Hepatocyte (in vitro differentiated cells): ENCODE measurements at regions not wholly inside any gene's neighbourhood (a gene's known extent, or its start where the extent isn't known, plus 50 kb on each side); places are given as distances from the start of the nearest gene placed in this dataset.

Experiments
- DNase-seq: peaks from one replicate; pipeline ENCODE4 v3.0.0-alpha.2; 2016; ENCODE audit warnings: low spot score
- H2AFZ ChIP-seq: fragments of 200-600 bp; sonication (generic); 2 replicates; pipeline ENCODE4 v1.6.0; 2016; ENCODE audit warnings: antibody characterized with exemption, mild to moderate bottlenecking
- H3K27ac ChIP-seq: fragments of 200-600 bp; sonication (generic); 2 replicates; pipeline ENCODE4 v1.5.1; 2016; ENCODE audit warnings: mild to moderate bottlenecking
- H3K27me3 ChIP-seq: fragments of 200-600 bp; sonication (generic); 2 replicates; pipeline ENCODE4 v1.6.1; 2016
- H3K36me3 ChIP-seq: fragments of 200-600 bp; sonication (generic); replicated peaks from 2 replicates; pipeline ENCODE4 v1.5.1; 2016; ENCODE audit warnings: low read depth; ENCODE audit not compliant: insufficient read depth
- H3K4me1 ChIP-seq: fragments of 200-600 bp; sonication (generic); 2 replicates; pipeline ENCODE4 v1.5.1; 2016; ENCODE audit warnings: mild to moderate bottlenecking, moderate library complexity; ENCODE audit not compliant: insufficient read depth
- H3K4me2 ChIP-seq: fragments of 200-600 bp; sonication (generic); 2 replicates; pipeline ENCODE4 v1.6.0; 2016
- H3K4me3 ChIP-seq: fragments of 200-600 bp; sonication (generic); 2 replicates; pipeline ENCODE4 v1.5.1; 2016; ENCODE audit warnings: mild to moderate bottlenecking
- H3K79me2 ChIP-seq: fragments of 200-600 bp; sonication (generic); 2 replicates; pipeline ENCODE4 v1.6.0; 2017; ENCODE audit warnings: mild to moderate bottlenecking
- H3K9me2 ChIP-seq: fragments of 200-600 bp; sonication (generic); replicated peaks from 2 replicates; pipeline ENCODE4 v1.6.0; 2017; ENCODE audit warnings: mild to moderate bottlenecking; ENCODE audit not compliant: insufficient read depth
- H3K9me3 ChIP-seq: fragments of 200-600 bp; sonication (generic); 2 replicates; pipeline ENCODE4 v1.5.1; 2016; ENCODE audit warnings: low read depth, mild to moderate bottlenecking
- H4K20me1 ChIP-seq: fragments of 200-600 bp; sonication (generic); 2 replicates; pipeline ENCODE4 v1.6.0; 2016; ENCODE audit warnings: mild to moderate bottlenecking; ENCODE audit not compliant: insufficient read depth, poor library complexity, severe bottlenecking
- EZH2 ChIP-seq: fragments of 200-600 bp; sonication (generic); IDR thresholded peaks from 2 replicates; pipeline ENCODE4 v1.6.1; 2016; ENCODE audit warnings: antibody characterized with exemption, mild to moderate bottlenecking, borderline replicate concordance
- EZH2phosphoT487 ChIP-seq: fragments of 200-600 bp; sonication (generic); IDR thresholded peaks from one replicate; pipeline ENCODE4 v1.6.1; 2018; ENCODE audit warnings: antibody characterized with exemption, mild to moderate bottlenecking, low read depth, moderate library complexity; ENCODE audit not compliant: unreplicated experiment, severe bottlenecking
- WGBS: methylation state at CpG from one replicate; pipeline ENCODE4 v1.1.6; 2016; ENCODE audit warnings: low lambda C conversion rate; ENCODE audit errors: missing lambda C conversion rate; 5-methylcytosine and 5-hydroxymethylcytosine counted together
- TF ChIP-seq, protein P1 (sequence below): fragments of 200-600 bp; sonication (generic); IDR thresholded peaks from 2 replicates; pipeline ENCODE4 v1.5.1; 2016; ENCODE audit warnings: antibody characterized with exemption, mild to moderate bottlenecking; ENCODE audit not compliant: poor library complexity

DNA sequence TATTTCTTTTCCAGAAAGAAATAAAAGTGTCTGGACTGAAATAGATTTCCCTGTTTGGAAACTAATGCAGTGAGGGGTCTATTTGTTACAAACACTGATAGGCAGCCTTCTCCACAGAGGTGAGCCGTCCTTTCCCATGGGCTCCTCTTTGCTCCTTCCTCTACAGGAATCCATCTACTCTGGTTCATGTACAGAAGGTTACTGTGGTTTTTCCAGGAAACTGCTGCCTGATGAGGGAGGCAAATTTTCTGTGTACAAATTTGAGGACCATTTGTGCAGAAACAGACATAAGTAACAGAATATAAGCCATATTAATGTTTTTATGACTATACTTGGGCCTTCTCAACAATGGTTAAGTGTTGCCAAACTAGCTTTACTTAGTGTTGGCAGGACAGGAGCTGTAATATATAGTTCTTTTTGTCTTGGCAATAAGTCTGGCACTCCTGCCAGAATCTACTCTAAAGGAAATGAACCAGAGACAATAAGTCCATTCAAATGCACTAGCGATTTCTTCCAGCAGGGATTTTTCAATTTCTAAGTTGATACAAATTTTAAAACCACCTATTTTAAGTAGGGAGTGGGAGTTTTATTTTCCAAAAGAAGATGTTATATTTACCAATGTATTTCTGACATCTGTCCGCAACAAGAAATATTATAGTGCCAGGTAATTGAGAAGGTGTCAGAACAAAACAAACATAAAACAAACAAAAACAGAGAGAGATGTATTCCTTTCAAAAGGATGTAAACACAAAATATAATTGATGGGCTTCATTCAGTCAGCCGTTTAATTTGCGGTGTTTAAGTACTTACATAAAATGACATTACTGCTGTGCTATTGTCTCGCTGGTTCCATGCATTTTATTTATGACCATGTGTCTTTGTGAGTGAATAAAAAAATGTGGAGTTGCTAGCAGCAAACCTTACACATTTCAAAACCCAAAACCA, 91.0 kb upstream of the NFE2L3 start:
- H3K4me2 ChIP-seq: no peak overlapping the region
- H3K4me3 ChIP-seq: no peak overlapping the region
- no peaks in the 10 kb centered on the region for H3K4me1 ChIP-seq
- no peaks in the 10 kb centered on the region for H3K79me2 ChIP-seq
- H3K27ac ChIP-seq: no peak overlapping the region
- TF ChIP-seq, protein P1, sequence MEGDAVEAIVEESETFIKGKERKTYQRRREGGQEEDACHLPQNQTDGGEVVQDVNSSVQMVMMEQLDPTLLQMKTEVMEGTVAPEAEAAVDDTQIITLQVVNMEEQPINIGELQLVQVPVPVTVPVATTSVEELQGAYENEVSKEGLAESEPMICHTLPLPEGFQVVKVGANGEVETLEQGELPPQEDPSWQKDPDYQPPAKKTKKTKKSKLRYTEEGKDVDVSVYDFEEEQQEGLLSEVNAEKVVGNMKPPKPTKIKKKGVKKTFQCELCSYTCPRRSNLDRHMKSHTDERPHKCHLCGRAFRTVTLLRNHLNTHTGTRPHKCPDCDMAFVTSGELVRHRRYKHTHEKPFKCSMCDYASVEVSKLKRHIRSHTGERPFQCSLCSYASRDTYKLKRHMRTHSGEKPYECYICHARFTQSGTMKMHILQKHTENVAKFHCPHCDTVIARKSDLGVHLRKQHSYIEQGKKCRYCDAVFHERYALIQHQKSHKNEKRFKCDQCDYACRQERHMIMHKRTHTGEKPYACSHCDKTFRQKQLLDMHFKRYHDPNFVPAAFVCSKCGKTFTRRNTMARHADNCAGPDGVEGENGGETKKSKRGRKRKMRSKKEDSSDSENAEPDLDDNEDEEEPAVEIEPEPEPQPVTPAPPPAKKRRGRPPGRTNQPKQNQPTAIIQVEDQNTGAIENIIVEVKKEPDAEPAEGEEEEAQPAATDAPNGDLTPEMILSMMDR: no peak
- TF ChIP-seq EZH2phosphoT487 (no peak), EZH2 (no peak)
- 64% methylated on average over 6 of the region's 6 CpGs for WGBS
- no peaks in the 10 kb centered on the region for H3K27me3 ChIP-seq
- H4K20me1 ChIP-seq: no peaks in the 10 kb centered on the region
- DNase-seq: no peak
- no peak overlapping the region for H2AFZ ChIP-seq
- no peaks in the 10 kb centered on the region for H3K9me2 ChIP-seq
- no peaks in the 10 kb centered on the region for H3K36me3 ChIP-seq
- no peaks in the 10 kb centered on the region for H3K9me3 ChIP-seq

DNA sequence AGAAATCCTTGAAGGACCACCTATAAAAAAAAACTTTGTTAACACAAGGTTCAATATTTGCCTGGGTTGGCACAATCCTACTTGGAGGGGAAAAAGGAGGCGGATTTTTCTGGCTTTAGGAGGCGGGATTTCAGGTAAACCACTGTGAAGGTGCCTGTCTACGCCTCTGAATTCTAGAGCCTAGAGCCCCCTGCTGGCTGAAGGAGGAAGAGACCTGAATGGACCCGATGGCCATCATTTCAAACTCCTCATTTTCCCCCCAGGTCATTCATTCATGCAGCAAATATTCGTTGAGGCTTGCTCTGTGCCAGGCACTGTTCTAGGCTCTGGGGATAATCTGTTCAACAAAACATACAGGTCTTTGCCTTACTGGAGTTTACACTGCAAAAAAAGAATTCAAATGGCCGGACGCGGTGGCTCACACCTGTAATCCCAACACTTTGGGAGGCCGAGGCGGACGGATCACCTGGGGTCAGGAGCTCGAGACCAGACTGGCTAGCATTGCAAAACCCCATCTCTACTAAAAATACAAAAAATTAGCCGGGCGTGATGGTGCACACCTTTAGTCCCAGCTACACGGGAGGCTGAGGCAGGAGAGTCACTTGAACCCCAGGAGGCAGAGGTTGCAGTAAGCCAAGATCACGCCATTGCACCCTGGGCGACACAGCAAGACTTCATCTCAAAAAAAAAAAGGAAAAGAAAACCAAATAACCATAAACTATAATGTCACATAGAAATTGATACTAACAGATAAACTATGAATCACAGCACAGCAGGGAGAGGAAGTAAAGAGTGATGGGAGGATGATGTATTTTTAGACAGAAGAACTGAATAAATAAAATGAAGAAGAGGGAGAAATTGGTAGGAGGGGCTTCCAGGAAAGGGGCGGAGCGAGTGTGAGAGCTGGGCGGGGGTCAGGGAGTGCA, 90.1 kb upstream of the NFE2L3 start:
- Histone ChIP-seq H3K9me2 (no peaks in the 10 kb centered on the region), H4K20me1 (no peaks in the 10 kb centered on the region), H3K9me3 (no peaks in the 10 kb centered on the region), H3K79me2 (no peaks in the 10 kb centered on the region), H3K4me2 (no peak overlapping the region), H3K27ac (no peak overlapping the region), H2AFZ (no peak overlapping the region), H3K36me3 (no peaks in the 10 kb centered on the region), H3K27me3 (no peaks in the 10 kb centered on the region), H3K4me3 (no peak overlapping the region), H3K4me1 (no peaks in the 10 kb centered on the region)
- no peak for TF ChIP-seq EZH2
- TF ChIP-seq, protein P1: peak; percentile 87
- DNase-seq: peak; percentile 86
- WGBS: 72% methylated on average over 20 of the region's 20 CpGs

DNA sequence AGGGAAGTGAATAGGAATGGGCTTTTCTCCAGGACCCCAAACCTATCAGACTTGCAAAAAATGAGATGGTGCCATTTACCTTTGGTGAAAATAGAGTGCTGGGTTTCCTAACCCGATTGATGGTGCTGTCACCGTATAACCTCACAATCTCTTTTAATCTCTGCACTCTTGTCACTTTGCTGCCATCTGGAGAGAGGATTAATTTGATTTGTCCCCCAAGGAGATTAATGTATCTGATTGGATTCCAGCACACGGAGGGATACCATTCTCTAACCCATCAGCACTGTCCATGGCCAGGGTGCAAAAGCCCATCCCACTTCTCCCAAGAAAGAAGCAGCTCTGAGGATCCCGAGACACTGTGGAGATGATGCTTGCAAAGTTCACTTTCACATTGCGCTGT, 86.3 kb upstream of the NFE2L3 start:
- 86% methylated on average over 5 of the region's 5 CpGs for WGBS
- Histone ChIP-seq H3K9me2 (no peaks in the 10 kb centered on the region), H4K20me1 (no peaks in the 10 kb centered on the region), H2AFZ (no peak overlapping the region), H3K79me2 (no peaks in the 10 kb centered on the region), H3K4me3 (no peak overlapping the region), H3K36me3 (no peaks in the 10 kb centered on the region), H3K27ac (no peak overlapping the region), H3K27me3 (no peaks in the 10 kb centered on the region), H3K4me2 (no peak overlapping the region), H3K4me1 (no peaks in the 10 kb centered on the region), H3K9me3 (no peaks in the 10 kb centered on the region)
- TF ChIP-seq, protein P1: no peak
- TF ChIP-seq EZH2 (no peak), EZH2phosphoT487 (no peak)
- DNase-seq: no peak
